Non-pigmented ciliary epithelial cell (primary cell): ENCODE measurements at regions not wholly inside any gene's neighbourhood (a gene's known extent, or its start where the extent isn't known, plus 50 kb on each side); places are given as distances from the start of the nearest gene placed in this dataset.

Experiments used
- DNase-seq: peaks from one replicate; pipeline ENCODE4 v3.0.0-alpha.2; 2010; ENCODE audit warnings: low read depth

DNA sequence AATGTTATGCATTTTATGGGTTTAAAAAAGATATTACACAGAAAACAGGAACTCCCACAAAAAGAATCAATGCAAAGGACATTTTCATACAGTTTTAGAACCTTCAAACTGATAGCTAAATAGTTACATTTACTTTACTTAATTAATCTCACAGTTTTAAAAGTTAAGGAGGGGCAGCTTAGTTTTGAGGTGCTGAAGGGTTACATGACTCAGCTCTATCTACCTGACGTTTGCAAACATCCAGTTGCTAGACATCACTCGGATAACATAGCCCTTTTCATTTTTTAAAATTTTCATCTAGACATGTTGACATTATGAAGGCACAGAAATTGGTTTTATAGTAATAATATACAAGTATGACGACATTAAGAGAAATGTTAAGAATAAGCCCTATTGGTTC is 53.7 kb upstream of the HSD17B12 start:
- no peak for DNase-seq
